GF-D8 (cell line): ENCODE measurements at regions not wholly inside any gene's neighbourhood (a gene's known extent, or its start where the extent isn't known, plus 50 kb on each side); places are given as distances from the start of the nearest gene placed in this dataset.

ENCODE experiments used
- DNase-seq: peaks from one replicate; lab custom pipeline; 2025; lab: John Stamatoyannopoulos, UW

DNA sequence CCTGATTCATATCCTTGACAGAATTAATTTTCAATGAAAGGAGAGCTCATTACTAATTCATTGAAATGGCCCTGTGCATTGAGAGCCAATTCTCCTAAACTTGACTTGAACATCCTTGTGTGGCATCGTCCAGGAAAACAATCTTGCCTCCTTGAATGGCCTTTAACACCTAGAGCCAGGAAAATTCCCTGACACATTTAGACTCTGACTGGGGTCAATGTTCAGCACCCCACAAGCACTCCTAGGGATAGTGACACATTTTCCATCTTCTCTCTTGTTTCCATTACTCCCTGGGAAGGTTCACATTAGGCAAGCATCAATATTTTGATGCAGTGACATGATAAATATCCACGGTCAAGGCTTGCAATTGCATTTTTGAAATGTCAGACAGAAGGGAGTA is 218.9 kb downstream of the LACC1 start:
- no peak for DNase-seq

- DNase-seq: no peak
Observed at GRCh38 chr13:44101347-44102083, 221.8 kb downstream of the LACC1 start.

- no peak for DNase-seq
Observed at GRCh38 chr13:44103429-44104196, 223.9 kb downstream of the LACC1 start.

DNA sequence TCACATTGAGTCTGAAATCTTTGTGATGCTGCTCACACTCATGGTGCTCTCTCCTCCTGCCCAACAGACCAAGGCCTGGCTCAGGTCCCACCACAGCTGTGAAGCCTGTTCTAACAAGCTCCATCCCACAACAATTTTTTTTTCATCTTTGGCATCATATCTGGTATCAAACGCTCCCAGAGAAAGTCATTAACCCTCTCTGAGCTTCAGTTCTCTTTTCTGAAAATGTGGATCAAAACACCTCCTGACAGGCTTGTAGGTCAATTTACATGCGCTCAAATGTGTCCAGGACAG is 224.4 kb downstream of the LACC1 start:
- no peak for DNase-seq

DNA sequence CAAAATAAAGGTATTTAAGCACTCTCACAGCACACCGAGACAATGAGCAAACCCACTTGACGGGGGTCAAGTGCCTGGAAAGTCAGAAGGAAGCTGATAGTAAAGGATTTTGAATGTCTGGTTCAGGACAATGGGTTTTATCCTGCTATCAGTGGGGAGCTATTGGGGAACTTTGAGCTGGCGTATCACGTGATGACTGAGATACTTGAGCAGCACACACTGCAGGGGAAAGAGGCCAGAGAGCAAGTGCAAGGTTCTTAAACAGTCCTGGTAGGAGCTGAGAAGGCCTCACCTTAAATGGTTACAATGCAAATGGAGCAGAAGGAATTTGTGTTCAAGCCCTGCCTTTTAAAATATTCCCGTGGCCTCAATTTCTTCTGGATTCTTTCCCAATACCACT is 225.3 kb downstream of the LACC1 start:
- DNase-seq: no peak

DNA sequence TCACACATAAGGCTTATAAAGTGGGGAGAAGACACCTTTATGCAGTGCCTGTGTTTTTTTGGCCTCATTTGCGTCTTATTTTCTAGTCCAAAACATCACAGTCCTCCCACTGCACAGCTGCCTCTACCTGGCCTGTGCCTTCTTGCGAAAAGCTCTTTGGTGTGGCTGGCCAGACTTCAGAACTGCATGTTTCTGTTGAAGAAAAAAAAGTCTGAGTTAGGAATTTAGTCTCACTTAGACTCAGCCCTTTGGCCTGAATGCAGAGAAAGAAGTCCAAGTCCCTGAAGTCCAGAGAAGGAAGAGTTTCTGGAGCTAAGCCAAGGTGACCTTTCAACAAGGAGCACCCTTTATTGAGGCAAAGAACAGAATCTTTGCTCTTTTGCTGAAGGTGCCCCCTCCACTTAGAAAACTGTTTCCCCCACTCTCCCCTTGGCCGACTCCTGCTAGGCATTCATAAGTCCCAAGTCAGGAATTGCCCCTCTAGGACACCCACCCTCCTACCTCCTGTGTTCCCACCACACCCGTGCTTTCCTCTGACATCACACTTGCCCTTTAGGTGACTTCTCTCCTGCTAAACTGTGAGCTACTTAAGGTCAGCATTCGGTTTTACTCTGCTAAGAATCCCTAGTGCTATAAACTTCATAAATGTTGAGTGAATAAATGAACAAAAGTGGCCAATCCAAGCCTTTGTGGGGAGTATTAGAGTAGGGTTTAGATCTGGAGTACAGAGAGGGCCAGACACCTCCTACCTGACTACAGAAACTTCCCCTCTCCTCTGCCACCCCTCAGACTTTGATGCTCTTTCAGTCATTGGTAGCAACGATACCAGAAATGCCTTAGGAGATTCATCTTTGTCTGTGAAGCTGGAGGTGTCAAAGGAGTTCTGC is 226.8 kb downstream of the LACC1 start:
- DNase-seq: no peak

GRCh38 chr13:44107357-44108121 is 227.8 kb downstream of the LACC1 start:
- no peak for DNase-seq

GRCh38 chr13:44108331-44108858 is 228.7 kb downstream of the LACC1 start:
- DNase-seq: no peak

DNA sequence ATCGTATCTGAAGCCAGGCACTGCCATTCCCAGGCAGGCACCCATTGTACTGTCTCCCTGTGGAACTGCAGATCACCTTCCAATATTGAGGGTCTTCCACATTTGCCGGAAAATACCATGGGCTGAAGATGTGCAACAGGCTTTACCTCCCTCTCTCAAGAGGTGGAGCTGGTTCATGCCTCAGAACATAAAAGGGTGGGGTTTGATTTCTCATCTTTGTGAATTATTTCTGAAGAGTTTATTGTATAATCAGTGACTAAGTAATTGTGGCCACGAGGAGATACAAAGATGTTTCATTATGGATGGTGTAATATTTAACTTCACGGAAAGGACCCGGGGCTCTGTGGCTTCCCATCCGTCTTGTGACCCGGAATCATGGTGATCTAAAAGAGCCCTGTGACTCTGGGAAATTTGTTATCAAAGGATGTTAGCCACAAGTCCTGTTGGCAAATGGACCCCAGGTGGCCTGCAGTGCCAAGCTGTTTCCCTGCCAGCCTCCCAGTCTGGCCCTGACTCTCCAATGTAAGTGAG is 230.5 kb downstream of the LACC1 start:
- DNase-seq: no peak

GRCh38 chr13:44111701-44112100 is 232.0 kb downstream of the LACC1 start:
- DNase-seq: no peak

GRCh38 chr13:44112700-44113329 is 233.1 kb downstream of the LACC1 start:
- no peak for DNase-seq

DNA sequence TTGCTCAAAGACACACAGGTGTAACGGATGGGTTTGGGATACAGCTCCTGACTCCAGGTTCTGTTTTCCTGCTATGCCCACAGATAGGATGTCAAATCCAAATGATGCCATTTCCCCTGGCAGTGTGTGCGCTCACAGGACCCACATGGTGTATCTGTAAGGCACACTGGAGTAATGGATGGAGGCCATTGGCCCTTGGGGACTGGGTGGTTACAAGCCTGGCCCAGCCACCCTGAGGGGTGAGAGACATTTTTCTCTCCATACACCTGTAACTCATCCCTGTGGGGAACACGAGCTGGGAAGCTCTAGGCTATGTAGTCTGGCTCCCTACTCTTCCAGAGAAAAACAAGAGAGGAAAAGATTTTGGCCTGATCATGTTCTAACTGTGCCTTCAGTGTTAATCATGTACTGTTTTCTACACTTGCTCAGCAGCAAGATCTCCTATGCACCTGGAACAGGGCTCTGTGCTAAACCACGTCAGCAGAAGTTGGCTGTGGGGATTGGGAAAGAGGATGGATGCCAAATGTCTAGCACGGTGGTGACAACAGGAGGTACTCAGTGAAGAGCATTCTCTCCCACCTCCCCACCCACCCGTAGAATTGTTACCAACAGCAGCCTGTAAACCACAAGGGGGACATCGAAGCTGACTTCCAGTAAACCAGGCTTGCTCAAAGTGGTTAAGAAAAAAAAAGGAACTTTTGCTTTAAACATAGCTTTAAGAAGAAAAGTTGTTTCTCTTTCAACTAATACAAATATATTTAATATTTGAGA is 237.0 kb downstream of the LACC1 start:
- DNase-seq: no peak

- DNase-seq: peak; percentile 24
Observed at GRCh38 chr13:44117351-44117750, 237.6 kb downstream of the LACC1 start.

GRCh38 chr13:44117816-44118215 is 238.1 kb downstream of the LACC1 start:
- DNase-seq: no peak

DNA sequence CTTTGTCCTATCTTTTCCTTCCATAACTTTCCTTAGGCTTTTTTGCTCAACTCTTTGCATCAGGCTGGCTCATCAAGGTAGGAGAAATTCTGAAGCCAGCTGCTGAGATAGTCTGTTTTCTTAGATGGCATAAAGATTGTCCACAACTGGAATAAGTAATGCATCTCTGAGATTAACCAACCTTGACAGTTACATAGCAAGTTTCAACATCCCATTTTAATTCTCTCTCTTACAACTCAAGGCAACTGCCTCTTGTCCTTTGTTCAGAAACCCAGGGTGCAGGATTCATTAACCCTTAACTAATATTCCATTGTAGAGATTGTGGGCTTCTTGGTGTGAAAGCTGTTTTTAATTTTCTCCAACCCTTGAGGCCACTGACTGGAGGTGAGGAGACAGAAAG is 239.2 kb downstream of the LACC1 start:
- no peak for DNase-seq

DNA sequence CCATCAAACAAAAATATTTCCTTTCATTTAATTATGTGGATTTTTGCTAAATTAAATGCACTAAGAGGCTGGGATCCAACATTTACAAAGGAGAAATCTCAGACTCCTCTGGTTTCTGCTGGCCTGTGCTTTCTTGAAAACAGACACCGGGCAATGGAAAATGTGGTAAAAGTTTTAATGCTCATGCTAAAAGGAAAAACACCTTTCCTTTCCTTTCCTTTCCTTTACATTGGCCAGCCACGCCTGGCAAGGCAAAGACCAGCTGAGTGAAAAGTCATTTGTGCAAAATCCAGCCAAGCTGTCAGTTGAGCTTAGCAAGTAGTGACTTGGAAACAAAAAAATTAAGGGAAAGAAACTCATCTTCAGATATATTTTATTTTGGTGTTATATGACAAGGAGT is 240.3 kb downstream of the LACC1 start:
- no peak for DNase-seq

DNA sequence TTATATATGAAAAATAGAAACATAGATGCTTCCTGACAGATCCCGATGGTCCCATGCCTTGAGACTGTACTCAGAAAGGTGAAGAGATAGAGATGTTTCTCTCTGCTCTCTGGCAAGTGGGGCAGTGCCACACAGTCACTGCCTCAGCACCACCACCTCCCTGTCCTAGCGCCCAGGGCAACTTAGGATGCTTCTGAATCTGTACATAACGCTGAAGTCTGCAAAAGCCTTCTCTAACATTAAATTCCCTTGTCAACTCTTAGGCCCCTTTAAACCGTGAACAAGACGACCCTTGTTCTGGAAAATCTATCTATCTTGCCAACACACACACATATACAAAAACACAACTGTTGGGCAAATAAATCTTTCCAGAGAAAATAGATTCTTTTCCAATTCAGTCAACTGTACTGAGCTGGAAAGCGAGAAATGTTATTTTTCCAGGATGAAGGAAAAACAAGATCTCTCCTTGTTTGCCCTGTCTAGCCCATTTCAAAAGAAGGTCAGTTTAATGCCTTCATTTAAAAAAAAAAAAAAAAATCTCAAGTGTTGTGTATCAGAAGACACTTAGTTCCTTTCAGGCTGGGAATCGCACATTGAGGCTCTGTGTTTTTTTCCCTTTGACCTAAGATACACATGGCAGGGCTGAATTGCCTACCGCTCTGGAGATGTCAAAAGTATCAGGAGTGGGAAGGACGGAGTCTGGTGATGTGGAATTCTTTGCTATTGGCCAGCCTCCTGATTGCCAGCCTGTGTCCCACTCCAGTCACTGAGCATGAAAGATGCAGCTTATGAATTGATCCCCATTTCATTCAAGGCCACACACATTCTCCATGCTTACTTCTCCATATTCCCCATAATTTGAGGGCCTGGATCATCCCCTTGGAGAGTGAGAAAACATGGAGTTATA is 241.4 kb downstream of the LACC1 start:
- no peak for DNase-seq

DNA sequence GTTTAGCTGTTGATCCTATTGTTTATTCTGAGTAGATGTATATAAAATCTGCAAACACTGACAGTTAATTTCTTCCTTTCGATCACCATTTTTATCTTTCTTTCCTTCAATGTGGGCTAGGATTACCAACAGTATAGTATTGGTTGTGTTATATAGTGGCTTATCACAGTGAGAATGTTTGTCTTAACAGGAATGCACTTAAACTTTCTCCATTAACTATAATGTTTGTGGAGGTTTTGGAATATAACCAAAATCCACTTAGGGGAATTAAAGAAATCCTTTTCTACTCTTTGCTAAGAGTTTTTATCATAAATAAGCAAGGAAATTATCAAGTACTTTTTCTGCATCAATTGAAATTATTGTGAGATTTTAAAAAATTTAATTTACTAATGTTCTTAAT is 244.6 kb downstream of the LACC1 start:
- no peak for DNase-seq

- DNase-seq: no peak
Observed at GRCh38 chr13:44125943-44126469, 246.3 kb downstream of the LACC1 start.
